H1 (cell line): ENCODE measurements at regions not wholly inside any gene's neighbourhood (a gene's known extent, or its start where the extent isn't known, plus 50 kb on each side); places are given as distances from the start of the nearest gene placed in this dataset.

Source experiments
- CTCF ChIA-PET: fragments of 300-600 bp; sonication (Branson Sonifier 250); formaldehyde crosslinking; loops from one replicate; lab custom pipeline; 2021; ENCODE audit not compliant: partially characterized antibody; lab: Charles Lee
- POLR2A ChIA-PET: fragments of 300-600 bp; sonication (Branson Sonifier 250); formaldehyde crosslinking; loops from one replicate; lab custom pipeline; 2021; ENCODE audit warnings: inconsistent platforms; ENCODE audit not compliant: partially characterized antibody; lab: Charles Lee
- DNase-seq, 2 experiments: peaks; one replicate each; pipeline versions ENCODE4 v3.0.0 to v3.0.0-alpha.2; 2010 to 2022; ENCODE audit warnings: low spot score in 2 of 2, low read depth in 1 of 2, mixed read lengths in 1 of 2
- FAIRE-seq: peaks from 2 replicates; lab custom pipeline; 2011; peaks lifted over from hg19 to GRCh38; lab: Jason Lieb, UNC
- H2AFZ ChIP-seq: 2 replicates; pipeline ENCODE4 v1.8.1; 2012; ENCODE audit warnings: low read length, inconsistent platforms
- H2AK5ac ChIP-seq: 2 replicates; pipeline ENCODE4 v1.6.1; 2013; ENCODE audit warnings: low read depth, low read length
- H2BK120ac ChIP-seq: replicated peaks from 2 replicates; pipeline ENCODE3; 2013; ENCODE audit warnings: low read depth, low read length, inconsistent platforms
- H2BK12ac ChIP-seq: 2 replicates; pipeline ENCODE4 v1.6.1; 2013; ENCODE audit warnings: low read depth, low read length
- H2BK15ac ChIP-seq: 2 replicates; pipeline ENCODE4 v1.6.1; 2013; ENCODE audit warnings: low read length
- H2BK20ac ChIP-seq: 2 replicates; pipeline ENCODE4 v1.6.1; 2013; ENCODE audit warnings: low read length
- H2BK5ac ChIP-seq: 2 replicates; pipeline ENCODE4 v1.6.1; 2013; ENCODE audit warnings: low read depth, low read length
- H3K14ac ChIP-seq: 2 replicates; pipeline ENCODE4 v1.6.1; 2013; ENCODE audit warnings: inconsistent platforms; ENCODE audit not compliant: insufficient read length
- H3K18ac ChIP-seq: 2 replicates; pipeline ENCODE4 v1.6.1; 2013; ENCODE audit warnings: low read length; ENCODE audit errors: extremely low read depth
- H3K23ac ChIP-seq: 2 replicates; pipeline ENCODE4 v1.6.1; 2013; ENCODE audit warnings: inconsistent platforms; ENCODE audit not compliant: insufficient read length
- H3K23me2 ChIP-seq: 2 replicates; pipeline ENCODE4 v1.6.1; 2013; ENCODE audit warnings: low read depth, low read length
- H3K27ac ChIP-seq: 2 replicates; pipeline ENCODE4 v1.6.1; 2011; ENCODE audit warnings: low read depth, low read length, inconsistent platforms
- H3K27me3 ChIP-seq, 4 experiments: replicated peaks in 1 of 4; 1 replicate in 1 of 4; 2 replicates in 3 of 4; pipeline versions ENCODE4 v1.6.1 to v1.8.1; 2011 to 2013; ENCODE audit warnings: low read length in 3 of 4, mild to moderate bottlenecking in 3 of 4, inconsistent platforms in 2 of 4, mixed read lengths in 2 of 4, moderate library complexity in 1 of 4; ENCODE audit not compliant: control insufficient read depth in 3 of 4, insufficient read depth in 3 of 4; ENCODE audit errors: extremely low read depth in 1 of 4
- H3K36me3 ChIP-seq, 4 experiments: 2 replicates each; pipeline versions ENCODE4 v1.6.1 to v1.8.1; 2011 to 2013; ENCODE audit warnings: mild to moderate bottlenecking in 4 of 4, low read length in 3 of 4, moderate library complexity in 2 of 4, control low read depth in 1 of 4, inconsistent platforms in 1 of 4; ENCODE audit not compliant: insufficient read depth in 4 of 4, control insufficient read depth in 2 of 4
- H3K4ac ChIP-seq: replicated peaks from 2 replicates; pipeline ENCODE3; 2013; ENCODE audit warnings: low read length, low read depth, mixed read lengths, inconsistent platforms; ENCODE audit not compliant: insufficient read length
- H3K4me1 ChIP-seq, 4 experiments: replicated peaks in 1 of 4; 1 replicate in 1 of 4; 2 replicates in 3 of 4; pipeline versions ENCODE4 v1.6.1 to v1.8.1; 2011 to 2013; ENCODE audit warnings: low read length in 3 of 4, inconsistent platforms in 2 of 4, mixed read lengths in 1 of 4; ENCODE audit not compliant: insufficient read depth in 4 of 4, control insufficient read depth in 3 of 4
- H3K4me2 ChIP-seq, 2 experiments: 2 replicates each; pipeline versions ENCODE4 v1.6.1 to v1.8.1; 2011 to 2013; ENCODE audit warnings: low read depth in 2 of 2, low read length in 2 of 2, control low read depth in 1 of 2, inconsistent platforms in 1 of 2, mild to moderate bottlenecking in 1 of 2; ENCODE audit not compliant: insufficient read depth in 1 of 2
- H3K4me3 ChIP-seq, 4 experiments: fragments of 200-600, 300-600 bp in 1 of 4; sonication (generic), shearing (Covaris generic), sonication (Bioruptor Twin) in 1 of 4; 2 replicates each; pipeline versions ENCODE4 v1.5.1 to v1.8.1; 2011 to 2016; ENCODE audit warnings: low read length in 4 of 4, low read depth in 3 of 4, control low read depth in 2 of 4, inconsistent platforms in 2 of 4, mild to moderate bottlenecking in 2 of 4, mixed read lengths in 1 of 4, moderate library complexity in 1 of 4; ENCODE audit not compliant: insufficient read depth in 2 of 4; ENCODE audit errors: extremely low read depth in 1 of 4
- H3K56ac ChIP-seq: replicated peaks from 2 replicates; pipeline ENCODE3; 2013; ENCODE audit warnings: low read depth, mild to moderate bottlenecking, mixed read lengths, low read length, inconsistent platforms; ENCODE audit not compliant: insufficient read length
- H3K79me1 ChIP-seq: 2 replicates; pipeline ENCODE4 v1.6.1; 2013; ENCODE audit warnings: low read depth, low read length, control low read depth
- H3K79me2 ChIP-seq, 2 experiments: 2 replicates each; pipeline versions ENCODE4 v1.6.1 to v1.8.1; 2012 to 2013; ENCODE audit warnings: low read length in 2 of 2, mild to moderate bottlenecking in 2 of 2, inconsistent platforms in 1 of 2; ENCODE audit not compliant: insufficient read depth in 2 of 2, control insufficient read depth in 1 of 2
- H3K9ac ChIP-seq, 4 experiments: replicated peaks in 1 of 4; 1 replicate in 1 of 4; 2 replicates in 3 of 4; pipeline versions ENCODE4 v1.6.1 to v1.8.1; 2011 to 2013; ENCODE audit warnings: low read depth in 3 of 4, low read length in 3 of 4, control low read depth in 2 of 4, mild to moderate bottlenecking in 2 of 4, moderate library complexity in 2 of 4, inconsistent platforms in 1 of 4; ENCODE audit errors: extremely low read depth in 1 of 4
- H3K9me3 ChIP-seq, 2 experiments: 2 replicates each; pipeline versions ENCODE4 v1.6.1 to v1.8.1; 2012 to 2013; ENCODE audit warnings: mild to moderate bottlenecking in 2 of 2, moderate library complexity in 2 of 2, control low read depth in 1 of 2, inconsistent platforms in 1 of 2, low read depth in 1 of 2, low read length in 1 of 2, mixed read lengths in 1 of 2; ENCODE audit not compliant: insufficient read depth in 2 of 2
- H4K20me1 ChIP-seq, 2 experiments: replicated peaks in 1 of 2; 2 replicates each; pipeline versions ENCODE3 to v1.8.1; 2011 to 2013; ENCODE audit warnings: inconsistent platforms in 2 of 2, low read length in 2 of 2, mild to moderate bottlenecking in 1 of 2; ENCODE audit not compliant: insufficient read depth in 2 of 2, control insufficient read depth in 1 of 2
- H4K5ac ChIP-seq: 2 replicates; pipeline ENCODE4 v1.6.1; 2013; ENCODE audit warnings: low read length, low read depth, mixed read lengths, inconsistent platforms; ENCODE audit not compliant: insufficient read length
- H4K8ac ChIP-seq: 2 replicates; pipeline ENCODE4 v1.8.0; 2013; ENCODE audit warnings: mild to moderate bottlenecking, moderate library complexity, low read length, inconsistent platforms; ENCODE audit not compliant: insufficient read depth; ENCODE audit errors: extremely low read depth
- H4K91ac ChIP-seq: replicated peaks from 2 replicates; pipeline ENCODE3; 2013; ENCODE audit warnings: low read length, mixed read lengths, inconsistent platforms; ENCODE audit not compliant: insufficient read length
- CHD1 ChIP-seq: IDR thresholded peaks from 2 replicates; pipeline ENCODE4 v1.6.1; 2012; ENCODE audit warnings: low read depth, low read length, improper control_type of control experiment
- CTBP2 ChIP-seq: IDR thresholded peaks from 2 replicates; pipeline ENCODE4 v1.7.0; 2011; ENCODE audit warnings: borderline replicate concordance, mild to moderate bottlenecking, moderate library complexity, mixed read lengths, low read length; ENCODE audit not compliant: insufficient read depth, insufficient read length
- EGR1 ChIP-seq: IDR thresholded peaks from 2 replicates; pipeline ENCODE4 v1.6.1; 2011; ENCODE audit warnings: low read depth, low read length, borderline replicate concordance
- EZH2 ChIP-seq: fragments of 200-600 bp; sonication (generic); IDR thresholded peaks from 2 replicates; pipeline ENCODE4 v1.7.1; 2012; ENCODE audit warnings: low read depth, mild to moderate bottlenecking, moderate library complexity, low read length, inconsistent platforms; ENCODE audit not compliant: severe bottlenecking
- FOSL1 ChIP-seq: IDR thresholded peaks from 2 replicates; pipeline ENCODE4 v1.6.1; 2011; ENCODE audit warnings: mild to moderate bottlenecking, low read depth, low read length, moderate library complexity; ENCODE audit not compliant: insufficient read depth
- GABPA ChIP-seq: IDR thresholded peaks from 2 replicates; pipeline ENCODE4 v1.6.1; 2011; ENCODE audit warnings: mild to moderate bottlenecking, low read length, moderate library complexity, borderline replicate concordance; ENCODE audit not compliant: insufficient read depth
- RAD21 ChIP-seq, 2 experiments: IDR thresholded peaks in 1 of 2; conservative IDR thresholded peaks in 1 of 2; 2 replicates each; pipeline ENCODE4 v1.6.1; 2011; ENCODE audit warnings: low read depth in 2 of 2, low read length in 2 of 2, improper control_type of control experiment in 1 of 2, inconsistent platforms in 1 of 2, mild to moderate bottlenecking in 1 of 2, moderate library complexity in 1 of 2
- RBBP5 ChIP-seq: IDR thresholded peaks from 2 replicates; pipeline ENCODE4 v1.7.1; 2012; ENCODE audit warnings: low read depth, mild to moderate bottlenecking, inconsistent platforms, low read length, moderate library complexity, borderline replicate concordance
- RNF2 ChIP-seq: fragments of 200-900, 300-1000 bp; sonication (generic); IDR thresholded peaks from 2 replicates; pipeline ENCODE4 v1.7.1; 2016; ENCODE audit warnings: borderline replicate concordance, low read depth, mild to moderate bottlenecking, antibody characterized with exemption, low read length; ENCODE audit not compliant: poor library complexity, severe bottlenecking; ENCODE audit errors: missing control alignments
- SP1 ChIP-seq: IDR thresholded peaks from 2 replicates; pipeline ENCODE4 v1.6.1; 2011; ENCODE audit warnings: low read depth, low read length
- SP2 ChIP-seq: IDR thresholded peaks from 2 replicates; pipeline ENCODE4 v1.6.1; 2012; ENCODE audit warnings: mild to moderate bottlenecking, low read length, inconsistent platforms
- SRF ChIP-seq: IDR thresholded peaks from 2 replicates; pipeline ENCODE4 v1.6.1; 2011; ENCODE audit warnings: mild to moderate bottlenecking, low read depth, low read length, moderate library complexity
- WGBS, 2 experiments: shearing (Covaris generic) in 1 of 2; methylation state at CpG; one replicate each; pipeline versions ENCODE4 v1.1.6 to v1.1.7; 2013 to 2015; ENCODE audit warnings: low lambda C conversion rate in 2 of 2, mixed read lengths in 2 of 2, inconsistent platforms in 1 of 2, low coverage in 1 of 2, missing lambda C conversion rate in 1 of 2; ENCODE audit not compliant: insufficient replicate concordance in 2 of 2, insufficient coverage in 1 of 2, insufficient read length in 1 of 2; ENCODE audit errors: extremely low coverage in 1 of 2, missing lambda C conversion rate in 1 of 2; 5-methylcytosine and 5-hydroxymethylcytosine counted together

DNA sequence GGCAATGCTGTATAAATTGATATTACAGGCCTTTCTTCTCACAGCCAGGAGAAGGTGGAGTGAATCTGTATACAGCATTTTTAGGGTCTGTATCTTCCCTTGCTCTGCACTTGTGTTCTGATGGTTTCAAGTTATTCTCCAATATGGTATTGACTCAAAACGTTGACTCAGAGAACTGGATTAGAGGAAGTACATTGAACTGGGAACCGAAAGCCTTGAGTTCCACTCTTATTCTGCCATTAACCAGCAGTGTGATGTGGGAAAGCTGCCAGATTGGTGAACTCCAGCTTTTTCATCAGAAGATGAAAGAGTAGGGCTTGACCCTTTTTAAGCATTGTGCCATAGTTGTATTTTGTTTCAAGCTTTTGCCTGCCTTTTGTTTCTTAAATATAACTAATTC lies 167.7 kb downstream of the SPRY2 start:
- no peak overlapping the region for H4K91ac ChIP-seq
- no peak overlapping the region for H3K56ac ChIP-seq
- H2AFZ ChIP-seq: peak overlapping the region; percentile 94
- 83% methylated on average over 2 of the region's 2 CpGs; no CpG with 5 or more reads in 1 of the 2 experiments for WGBS, 2 experiments
- no peak for TF ChIP-seq RBBP5
- no peak for TF ChIP-seq SP1
- TF ChIP-seq GABPA: no peak
- TF ChIP-seq EGR1: no peak
- TF ChIP-seq SP2: no peak
- no peak for TF ChIP-seq EZH2
- no peak for TF ChIP-seq RAD21 (IDR thresholded peaks at IDR 0.05 in 1 of 2, conservative IDR thresholded peaks at IDR 0.05 in 1 of 2; ENCODE audit: low read depth in 2 of 2, low read length in 2 of 2)
- TF ChIP-seq CTBP2: no peak
- TF ChIP-seq RNF2: no peak
- TF ChIP-seq CHD1: no peak
- TF ChIP-seq FOSL1: no peak
- TF ChIP-seq SRF: no peak
- no peak overlapping the region for H3K4me2 ChIP-seq
- H3K27me3 ChIP-seq: no peaks in the 10 kb centered on the region
- no peaks in the 10 kb centered on the region for H3K4me1 ChIP-seq
- no peak overlapping the region for H2AK5ac ChIP-seq
- H3K4me3 ChIP-seq: no peak overlapping the region
- H3K27ac ChIP-seq: no peak overlapping the region
- H3K9ac ChIP-seq: no peak overlapping the region
- H2BK120ac ChIP-seq: no peak overlapping the region
- no peaks in the 10 kb centered on the region for H3K79me2 ChIP-seq
- no peak overlapping the region for H2BK5ac ChIP-seq
- no peak overlapping the region for H2BK20ac ChIP-seq
- no peak overlapping the region for H3K4ac ChIP-seq
- no peaks in the 10 kb centered on the region for H3K79me1 ChIP-seq
- CTCF ChIA-PET: no interaction called here
- H2BK12ac ChIP-seq: no peak overlapping the region
- no peaks in the 10 kb centered on the region; the same call in 1 of the 2 replicates for H3K23me2 ChIP-seq
- DNase-seq (no peak), FAIRE-seq (no peak)
- H4K5ac ChIP-seq: no peak overlapping the region
- H4K8ac ChIP-seq: no peak overlapping the region
- H3K9me3 ChIP-seq: no peaks in the 10 kb centered on the region
- POLR2A ChIA-PET: no interaction called here
- no peak overlapping the region for H3K18ac ChIP-seq
- no peaks in the 10 kb centered on the region for H3K36me3 ChIP-seq
- no peak overlapping the region for H2BK15ac ChIP-seq
- H4K20me1 ChIP-seq: no peaks in the 10 kb centered on the region
- H3K14ac ChIP-seq: no peak overlapping the region
- H3K23ac ChIP-seq: no peak overlapping the region
